ENCODE measurements at regions not wholly inside any gene's neighbourhood (a gene's known extent, or its start where the extent isn't known, plus 50 kb on each side); places are given as distances from the start of the nearest gene placed in this dataset.

GRCh38 chr15:70311821-70312220 is 214.1 kb upstream of the TLE3 start:
- H3K27ac ChIP-seq (ENCODE audit: insufficient read length, low read depth, low read length): no peak overlapping the region
- Mint-ChIP-seq H3K4me3 (no peak overlapping the region), H3K27me3 (ENCODE audit: low read depth) (peaks cover 15% of the 10 kb centered on the region), H3K36me3 (ENCODE audit: insufficient read depth in 1 of 3, low read depth in 3 of 3) (peaks cover 0 to 5% (median 0%) of the 10 kb centered on the region in 3 experiments; a peak in 2 of 7 replicates), H3K9me3 (no peaks in the 10 kb centered on the region; a peak in 1 of 5 replicates), H3K4me1 (peaks cover 24 to 30% of the 10 kb centered on the region in 2 experiments), H3K27ac (no peak overlapping the region)
- H3T11ph ChIP-seq (ENCODE audit: low read length): no peak overlapping the region
- H3K79me1 ChIP-seq (ENCODE audit: insufficient read depth, low read depth, low read length, poor library complexity, severe bottlenecking): no peaks in the 10 kb centered on the region
- no peak overlapping the region for H3K56ac ChIP-seq (ENCODE audit: insufficient read length, low read depth, low read length)
- H3K9ac ChIP-seq (ENCODE audit: extremely low read depth, insufficient read length, low read length): no peak overlapping the region
- H3K79me2 ChIP-seq (ENCODE audit: insufficient read depth, low read length): no peaks in the 10 kb centered on the region
- no peaks in the 10 kb centered on the region for H3K23me2 ChIP-seq (ENCODE audit: insufficient read length, low read depth, low read length, poor library complexity, severe bottlenecking)
- no peak overlapping the region for H4K8ac ChIP-seq (replicated peaks; ENCODE audit: insufficient read length, low read depth, low read length)
- no peak overlapping the region for H2BK15ac ChIP-seq (ENCODE audit: low read depth, low read length)
- no peaks in the 10 kb centered on the region for H3K9me3 ChIP-seq (ENCODE audit: control insufficient read depth, low read depth, low read length)
- no peak overlapping the region for H3K4me2 ChIP-seq (ENCODE audit: insufficient read depth, insufficient read length, low read length)
- H2BK120ac ChIP-seq (ENCODE audit: low read depth, low read length, poor library complexity, severe bottlenecking): no peak overlapping the region
- H2BK5ac ChIP-seq (ENCODE audit: insufficient read length, low read length): no peak overlapping the region
- no CpG with 5 or more reads among the region's 1 CpG for WGBS (ENCODE audit: extremely low coverage, insufficient read length, low lambda C conversion rate)
- H2AK5ac ChIP-seq (ENCODE audit: insufficient read length, low read length): no peak overlapping the region
- no peak overlapping the region for H3K23ac ChIP-seq (ENCODE audit: insufficient read length, low read depth, low read length)
- H2AFZ ChIP-seq (ENCODE audit: low read length): no peak overlapping the region
- H4K91ac ChIP-seq (ENCODE audit: insufficient read length, low read depth, low read length): no peak overlapping the region
- peaks cover 12% of the 10 kb centered on the region; the same call in 1 of the 2 replicates for H3K4me1 ChIP-seq (ENCODE audit: insufficient read depth, low read length)
- no peak overlapping the region for H2BK20ac ChIP-seq (ENCODE audit: low read depth, low read length, poor library complexity, severe bottlenecking)
- H4K5ac ChIP-seq (ENCODE audit: insufficient read length, low read depth, low read length): no peak overlapping the region
- TF ChIP-seq CTCF (conservative IDR thresholded peaks at IDR 0.05): no peak
- DNase-seq: no peak
- H3K27me3 ChIP-seq (ENCODE audit: insufficient read depth, low read length): no peaks in the 10 kb centered on the region
- no peaks in the 10 kb centered on the region for H4K20me1 ChIP-seq (ENCODE audit: control insufficient read depth, insufficient read depth, insufficient read length)
- H2BK12ac ChIP-seq (ENCODE audit: insufficient read length, low read depth, low read length): no peak overlapping the region
- H3K14ac ChIP-seq (ENCODE audit: insufficient read depth, low read length): no peak overlapping the region
- H3K4ac ChIP-seq (ENCODE audit: low read depth, low read length): no peak overlapping the region
- no peak overlapping the region for H3K18ac ChIP-seq (ENCODE audit: insufficient read length, low read depth, low read length)
